ENCODE measurements at regions not wholly inside any gene's neighbourhood (a gene's known extent, or its start where the extent isn't known, plus 50 kb on each side); places are given as distances from the start of the nearest gene placed in this dataset.
A peak's percentile ranks its signal among the peaks of the same experiment; 100 is the strongest.

GRCh38 chr15:38665586-38666305 is 101.1 kb upstream of the RASGRP1 start:
- Mint-ChIP-seq H3K4me1 (ENCODE audit: low read depth) (peaks cover 79% of the 10 kb centered on the region), H3K9me3 (peaks cover 4% of the 10 kb centered on the region), H3K27me3 (no peaks in the 10 kb centered on the region), H3K27ac (peak overlapping the region; percentile 95), H3K4me3 (peak overlapping the region; percentile 11), H3K36me3 (ENCODE audit: low read depth) (no peaks in the 10 kb centered on the region)
- no peak overlapping the region for H3K4me3 ChIP-seq (ENCODE audit: low read length)
- H3K9me3 ChIP-seq (ENCODE audit: control insufficient read depth in 1 of 2, insufficient read depth in 1 of 2, low read length in 2 of 2): no peaks in the 10 kb centered on the region
- H3K36me3 ChIP-seq (ENCODE audit: insufficient read depth, low read length): no peaks in the 10 kb centered on the region
- TF ChIP-seq CTCF (IDR thresholded peaks at IDR 0.05): no peak
- peak; percentile 43 for ATAC-seq (ENCODE audit: poor library complexity)
- peak in 2 of 14 experiments; percentile 62 to 66 for DNase-seq
- no peaks in the 10 kb centered on the region for H3K27me3 ChIP-seq (ENCODE audit: control insufficient read depth in 1 of 2, insufficient read depth in 2 of 2, low read length in 2 of 2)
- no peak overlapping the region for H3K27ac ChIP-seq (ENCODE audit: low read depth in 1 of 2, low read length in 2 of 2)
- CTCF ChIA-PET: interaction anchor here (0.7 to 2.1 kb wide), 3 partner anchors 12 to 102 kb away, joined by 3 to 14 read pairs (median 3); no protein-coding TSS in a partner anchor
- intact Hi-C loops (cut with DNase I, micrococcal nuclease): loop anchor here in 1 of 2 experiments (1.0 kb wide), 1 partner anchor 12 kb away; no protein-coding TSS in a partner anchor
- H3K4me1 ChIP-seq (ENCODE audit: insufficient read depth, low read length): peaks cover 54% of the 10 kb centered on the region
- POLR2A ChIA-PET: interaction anchor here (1.1 to 17.4 kb wide), 5 partner anchors 11 to 102 kb away, joined by 3 to 484 read pairs (median 4); no protein-coding TSS in a partner anchor

- Histone ChIP-seq H3K9me3 (ENCODE audit: control insufficient read depth in 1 of 2, insufficient read depth in 1 of 2, low read length in 2 of 2) (no peaks in the 10 kb centered on the region), H3K36me3 (ENCODE audit: insufficient read depth, low read length) (no peaks in the 10 kb centered on the region), H3K4me3 (ENCODE audit: low read length) (no peak overlapping the region), H3K27me3 (ENCODE audit: control insufficient read depth in 1 of 2, insufficient read depth in 2 of 2, low read length in 2 of 2) (no peaks in the 10 kb centered on the region), H3K27ac (ENCODE audit: low read depth in 1 of 2, low read length in 2 of 2) (peak overlapping the region; percentile 34 to 37), H3K4me1 (ENCODE audit: insufficient read depth, low read length) (peaks cover 63% of the 10 kb centered on the region)
- CTCF ChIA-PET: interaction anchor here (1.2 to 6.5 kb wide), 3 partner anchors 14 to 103 kb away, joined by 4 to 51 read pairs (median 6); partner anchors contain the start of gene RASGRP1
- Mint-ChIP-seq H3K27ac (peak overlapping the region; percentile 95), H3K9me3 (peaks cover 4% of the 10 kb centered on the region), H3K4me1 (ENCODE audit: low read depth) (peaks cover 81% of the 10 kb centered on the region), H3K4me3 (peak overlapping the region; percentile 38), H3K27me3 (no peaks in the 10 kb centered on the region), H3K36me3 (ENCODE audit: low read depth) (no peaks in the 10 kb centered on the region)
- DNase-seq (peak in 1 of 14 experiments; percentile 66), ATAC-seq (ENCODE audit: poor library complexity) (no peak)
- no peak for TF ChIP-seq CTCF (IDR thresholded peaks at IDR 0.05)
- POLR2A ChIA-PET: interaction anchor here (1.2 to 17.4 kb wide), 4 partner anchors 12 to 103 kb away, joined by 4 to 484 read pairs (median 12); partner anchors contain the start of gene RASGRP1
- intact Hi-C loops (cut with DNase I, micrococcal nuclease): no loop called here
Observed at GRCh38 chr15:38666865-38667510, 102.4 kb upstream of the RASGRP1 start.

- DNase-seq (no peak), ATAC-seq (ENCODE audit: poor library complexity) (no peak)
- no peak overlapping the region for H3K4me3 ChIP-seq (ENCODE audit: low read length)
- H3K36me3 ChIP-seq (ENCODE audit: insufficient read depth, low read length): no peaks in the 10 kb centered on the region
- Mint-ChIP-seq H3K27ac (peak overlapping the region; percentile 95), H3K4me3 (peak overlapping the region; percentile 38), H3K27me3 (no peaks in the 10 kb centered on the region), H3K36me3 (ENCODE audit: low read depth) (no peaks in the 10 kb centered on the region), H3K9me3 (peaks cover 4% of the 10 kb centered on the region), H3K4me1 (ENCODE audit: low read depth) (peaks cover 81% of the 10 kb centered on the region)
- CTCF ChIA-PET: interaction anchor here (1.2 to 6.5 kb wide), 4 partner anchors 15 to 104 kb away, joined by 4 to 51 read pairs (median 8); partner anchors contain the start of gene RASGRP1
- H3K27ac ChIP-seq (ENCODE audit: low read depth in 1 of 2, low read length in 2 of 2): peak overlapping the region; percentile 35 to 37
- TF ChIP-seq CTCF (IDR thresholded peaks at IDR 0.05): no peak
- peaks cover 69% of the 10 kb centered on the region for H3K4me1 ChIP-seq (ENCODE audit: insufficient read depth, low read length)
- intact Hi-C loops (cut with DNase I, micrococcal nuclease): no loop called here
- H3K27me3 ChIP-seq (ENCODE audit: control insufficient read depth in 1 of 2, insufficient read depth in 2 of 2, low read length in 2 of 2): no peaks in the 10 kb centered on the region
- H3K9me3 ChIP-seq (ENCODE audit: control insufficient read depth in 1 of 2, insufficient read depth in 1 of 2, low read length in 2 of 2): no peaks in the 10 kb centered on the region
- POLR2A ChIA-PET: interaction anchor here (1.0 to 17.4 kb wide), 7 partner anchors 14 to 104 kb away, joined by 3 to 484 read pairs (median 6); partner anchors contain the start of gene RASGRP1
Observed at GRCh38 chr15:38667890-38668850, 103.6 kb upstream of the RASGRP1 start.

Data from CD4-positive, alpha-beta T cell (primary cell).